A673 (cell line): ENCODE measurements at regions not wholly inside any gene's neighbourhood (a gene's known extent, or its start where the extent isn't known, plus 50 kb on each side); places are given as distances from the start of the nearest gene placed in this dataset.

Experiments used
- BruUV-seq: library from RNA; stranded (reverse); fragments of 400-500 nt; replicated peaks from 2 replicates; lab custom pipeline; 2021; lab: Mats Ljungman, UMichigan
- CTCF ChIA-PET: fragments of 300-600 bp; sonication (Branson Sonifier 250); formaldehyde crosslinking; loops from one replicate; lab custom pipeline; 2022; ENCODE audit warnings: antibody characterized with exemption; lab: Charles Lee
- POLR2A ChIA-PET: fragments of 300-600 bp; sonication (Branson Sonifier 250); formaldehyde crosslinking; loops from one replicate; lab custom pipeline; 2022; ENCODE audit warnings: antibody characterized with exemption; ENCODE audit not compliant: low non-redundant PET; lab: Charles Lee
- DNase-seq: peaks from one replicate; pipeline ENCODE4 v3.0.0-alpha.2; 2015; ENCODE audit warnings: low spot score
- H3K27ac ChIP-seq: fragments of 200-600 bp; sonication (generic); 2 replicates; pipeline ENCODE4 v1.5.1; 2016; ENCODE audit warnings: mixed run types, low read depth, mild to moderate bottlenecking, mixed read lengths, antibody characterized with exemption, low read length; ENCODE audit not compliant: poor library complexity, severe bottlenecking
- H3K27me3 ChIP-seq: fragments of 200-600 bp; sonication (generic); replicated peaks from 2 replicates; pipeline ENCODE4 v1.6.1; 2017; ENCODE audit warnings: mixed run types, low read depth, mild to moderate bottlenecking, mixed read lengths, antibody characterized with exemption, low read length; ENCODE audit not compliant: insufficient read depth, poor library complexity
- H3K36me3 ChIP-seq: fragments of 200-600 bp; sonication (generic); 2 replicates; pipeline ENCODE4 v1.6.1; 2016; ENCODE audit warnings: mixed run types, mild to moderate bottlenecking, mixed read lengths, antibody characterized with exemption, low read length; ENCODE audit not compliant: insufficient read depth, poor library complexity, severe bottlenecking
- H3K4me1 ChIP-seq: fragments of 200-600 bp; sonication (generic); 2 replicates; pipeline ENCODE4 v1.6.1; 2017; ENCODE audit warnings: mixed run types, mild to moderate bottlenecking, mixed read lengths, antibody characterized with exemption, low read length; ENCODE audit not compliant: insufficient read depth, poor library complexity, severe bottlenecking
- H3K4me3 ChIP-seq: fragments of 200-600 bp; sonication (generic); 2 replicates; pipeline ENCODE4 v1.5.1; 2016; ENCODE audit warnings: low read depth, mixed run types, mild to moderate bottlenecking, mixed read lengths, low read length; ENCODE audit not compliant: poor library complexity, severe bottlenecking
- H3K9me3 ChIP-seq: fragments of 200-600 bp; sonication (generic); 2 replicates; pipeline ENCODE4 v1.6.1; 2016; ENCODE audit warnings: mixed run types, low read depth, mild to moderate bottlenecking, mixed read lengths, antibody characterized with exemption, low read length; ENCODE audit not compliant: poor library complexity, severe bottlenecking
- CTCF ChIP-seq: fragments of 300-800, 200-600 bp; sonication (generic); conservative IDR thresholded peaks from 2 replicates; pipeline ENCODE4 v1.5.1; 2017; ENCODE audit warnings: low read depth, mild to moderate bottlenecking, antibody characterized with exemption, low read length, moderate library complexity, mixed read lengths
- EZH2 ChIP-seq: fragments of 200-600 bp; sonication (generic); IDR thresholded peaks from 2 replicates; pipeline ENCODE4 v1.6.1; 2017; ENCODE audit warnings: borderline replicate concordance, low read depth, mild to moderate bottlenecking, mixed read lengths, antibody characterized with exemption, low read length; ENCODE audit not compliant: poor library complexity, severe bottlenecking
- intact Hi-C: fragments of 100-400 bp; cut with micrococcal nuclease; formaldehyde crosslinking; loops from one replicate; pipeline ENCODE4 v1.10.0; 2022; ENCODE audit not compliant: unreplicated experiment

GRCh38 chr12:25699454-25699853 is 146.4 kb upstream of the LMNTD1 start:
- no peak for DNase-seq
- no peak overlapping the region for H3K4me3 ChIP-seq
- H3K4me1 ChIP-seq, result no peaks in the 10 kb centered on the region
- TF ChIP-seq CTCF (no peak), EZH2 (no peak)
- POLR2A ChIA-PET, result no interaction called here
- no peaks in the 10 kb centered on the region for H3K9me3 ChIP-seq
- CTCF ChIA-PET, result no interaction called here
- no TSS peak for BruUV-seq
- no peaks in the 10 kb centered on the region for H3K27me3 ChIP-seq
- no peak overlapping the region for H3K27ac ChIP-seq
- intact Hi-C loops, result no loop called here
- H3K36me3 ChIP-seq, result no peaks in the 10 kb centered on the region

GRCh38 chr12:25701290-25701689 is 148.2 kb upstream of the LMNTD1 start:
- ChIA-PET POLR2A (no interaction called here), CTCF (no interaction called here)
- H3K4me3 ChIP-seq, result no peak overlapping the region
- no peak overlapping the region for H3K27ac ChIP-seq
- no TSS peak for BruUV-seq
- H3K36me3 ChIP-seq, result no peaks in the 10 kb centered on the region
- no peak for TF ChIP-seq CTCF
- TF ChIP-seq EZH2, result no peak
- DNase-seq, result no peak
- intact Hi-C loops, result no loop called here
- H3K4me1 ChIP-seq, result no peaks in the 10 kb centered on the region
- H3K9me3 ChIP-seq, result no peaks in the 10 kb centered on the region
- H3K27me3 ChIP-seq, result no peaks in the 10 kb centered on the region

- Histone ChIP-seq H3K27me3 (no peaks in the 10 kb centered on the region), H3K9me3 (no peaks in the 10 kb centered on the region), H3K27ac (no peak overlapping the region), H3K36me3 (no peaks in the 10 kb centered on the region), H3K4me1 (no peaks in the 10 kb centered on the region), H3K4me3 (no peak overlapping the region)
- ChIA-PET POLR2A (no interaction called here), CTCF (no interaction called here)
- BruUV-seq, result no TSS peak
- intact Hi-C loops, result no loop called here
- no peak for DNase-seq
- TF ChIP-seq CTCF (no peak), EZH2 (no peak)
These were observed 149.5 kb upstream of the LMNTD1 start for GRCh38 chr12:25702553-25702952.
